MG63 (cell line): ENCODE measurements at regions not wholly inside any gene's neighbourhood (a gene's known extent, or its start where the extent isn't known, plus 50 kb on each side); places are given as distances from the start of the nearest gene placed in this dataset.
"Not testable (repeated sequence)": the region's sequence is repeated elsewhere in the genome, so short reads cannot be mapped to it uniquely, and the experiment has no call there.

Source experiments
- DNase-seq: peaks from one replicate; pipeline ENCODE4 v3.0.0-alpha.2; 2020
- H3K27me3 ChIP-seq: fragments of 250-450 bp; sonication (Bioruptor Pico); 2 replicates; pipeline ENCODE4 v1.5.1; 2020; ENCODE audit warnings: mild to moderate bottlenecking, moderate library complexity
- H3K36me3 ChIP-seq: fragments of 250-450 bp; sonication (Bioruptor Pico); 2 replicates; pipeline ENCODE4 v1.5.1; 2020; ENCODE audit warnings: mild to moderate bottlenecking, moderate library complexity
- H3K4me3 ChIP-seq: fragments of 250-450 bp; sonication (Bioruptor Pico); 2 replicates; pipeline ENCODE4 v1.5.1; 2020; ENCODE audit warnings: mild to moderate bottlenecking, moderate library complexity
- H3K9me3 ChIP-seq: fragments of 250-450 bp; sonication (Bioruptor Pico); 2 replicates; pipeline ENCODE4 v1.5.1; 2020; ENCODE audit warnings: mild to moderate bottlenecking, moderate library complexity

DNA sequence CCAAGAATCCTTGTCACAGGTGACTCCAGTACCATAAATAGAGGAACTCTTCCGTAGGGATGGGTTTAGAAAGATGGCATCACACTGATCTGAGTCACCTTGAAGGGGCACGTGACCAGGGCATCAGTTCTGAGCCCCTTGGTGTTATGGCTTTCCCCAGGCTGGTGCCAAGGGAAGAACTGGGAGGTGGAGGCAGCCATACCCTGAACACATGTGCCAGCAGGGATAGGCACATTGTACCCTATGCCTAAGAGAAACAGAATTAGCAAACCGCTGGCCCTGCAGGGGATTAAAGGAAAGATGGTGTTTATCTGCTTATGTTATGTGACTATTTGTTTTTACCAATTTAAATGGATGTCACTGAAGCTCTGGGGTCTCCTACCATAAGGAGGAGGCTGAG is 196.2 kb downstream of the RGS3 start:
- Histone ChIP-seq H3K9me3 (no peaks in the 10 kb centered on the region), H3K36me3 (no peaks in the 10 kb centered on the region), H3K4me3 (no peak overlapping the region), H3K27me3 (no peaks in the 10 kb centered on the region)
- DNase-seq = no peak

- H3K4me3 ChIP-seq = no peak overlapping the region
- no peak for DNase-seq
- no peaks in the 10 kb centered on the region for H3K36me3 ChIP-seq
- no peaks in the 10 kb centered on the region for H3K27me3 ChIP-seq
- H3K9me3 ChIP-seq = no peaks in the 10 kb centered on the region
These were observed 196.7 kb downstream of the RGS3 start for GRCh38 chr9:113660196-113660595.

GRCh38 chr9:113661074-113661473 is 197.5 kb downstream of the RGS3 start:
- no peak for DNase-seq

DNA sequence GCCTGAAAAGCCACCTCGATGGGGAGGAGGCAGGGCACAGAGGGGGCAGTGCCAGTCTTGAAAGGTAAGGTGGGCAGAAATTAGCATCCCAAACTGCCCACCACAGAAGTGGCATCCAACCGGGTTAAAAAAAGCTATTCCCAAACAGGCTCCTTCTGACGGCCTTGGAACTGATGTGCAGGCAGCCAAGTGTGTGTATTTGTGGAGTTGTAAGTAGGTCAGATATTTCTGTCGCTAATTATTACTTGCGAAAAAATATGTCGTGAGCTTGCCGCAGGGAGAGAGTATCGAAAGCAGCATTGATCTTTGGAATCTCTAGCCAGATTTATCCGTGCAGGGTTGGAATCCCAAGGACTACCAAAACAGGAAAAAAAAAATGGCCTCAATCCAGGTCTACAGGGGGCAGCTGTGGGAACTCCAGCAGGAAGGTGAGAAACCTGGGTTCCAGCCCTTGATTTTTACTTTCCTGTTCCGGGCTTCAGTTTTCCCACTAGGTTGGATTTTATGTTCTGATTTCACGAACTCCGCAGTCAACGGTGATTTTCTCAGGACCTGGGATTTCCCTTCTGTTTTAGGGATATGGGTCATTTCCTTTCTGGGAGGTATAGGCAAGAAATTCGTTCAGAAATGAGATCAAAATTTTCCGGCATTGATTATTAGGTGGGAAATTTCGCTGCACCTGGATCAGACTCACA is 200.8 kb downstream of the RGS3 start:
- DNase-seq = no peak
- no peaks in the 10 kb centered on the region for H3K27me3 ChIP-seq
- H3K4me3 ChIP-seq = no peak overlapping the region
- no peaks in the 10 kb centered on the region for H3K36me3 ChIP-seq
- no peaks in the 10 kb centered on the region for H3K9me3 ChIP-seq

More at GRCh38 chr9:113661074-113661473, 197.5 kb downstream of the RGS3 start:
- no peaks in the 10 kb centered on the region for H3K36me3 ChIP-seq
- no peaks in the 10 kb centered on the region for H3K9me3 ChIP-seq
- no peaks in the 10 kb centered on the region for H3K27me3 ChIP-seq
- no peak overlapping the region for H3K4me3 ChIP-seq

DNA sequence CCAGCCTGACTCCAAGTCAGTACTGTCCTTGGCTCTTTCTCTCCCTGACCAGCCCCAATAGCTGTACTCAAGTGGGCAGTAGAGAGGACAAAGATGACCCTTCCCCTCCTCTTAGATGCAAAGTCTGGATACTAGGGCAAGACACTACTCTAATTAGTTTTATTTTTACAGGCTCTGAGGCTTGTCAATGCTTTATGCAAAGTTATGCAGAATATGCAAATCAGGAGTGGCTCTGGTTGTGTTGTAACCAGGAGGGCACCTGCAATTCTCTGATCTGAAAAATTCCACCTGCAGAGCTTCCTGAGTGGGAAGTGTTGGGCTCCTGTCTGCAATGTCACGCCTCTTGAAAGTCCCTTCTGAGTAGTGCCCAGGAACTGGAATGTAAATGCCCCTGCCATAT is 201.5 kb downstream of the RGS3 start:
- Histone ChIP-seq H3K4me3 (no peak overlapping the region), H3K36me3 (no peaks in the 10 kb centered on the region), H3K27me3 (no peaks in the 10 kb centered on the region), H3K9me3 (0 out of 2 replicates have a peak, but pooled peaks cover 3% of the 10 kb centered on the region)
- no peak for DNase-seq

- H3K4me3 ChIP-seq = no peak overlapping the region
- DNase-seq = no peak
- no peaks in the 10 kb centered on the region for H3K27me3 ChIP-seq
- H3K36me3 ChIP-seq = no peaks in the 10 kb centered on the region
- H3K9me3 ChIP-seq = 0 out of 2 replicates have a peak, but pooled peaks cover 3% of the 10 kb centered on the region
These were observed 202.2 kb downstream of the RGS3 start for GRCh38 chr9:113665756-113666155.

GRCh38 chr9:113668061-113668460 is 204.5 kb downstream of the RGS3 start:
- no peak for DNase-seq
- 0 out of 2 replicates have a peak, but pooled peaks cover 3% of the 10 kb centered on the region for H3K9me3 ChIP-seq
- H3K4me3 ChIP-seq = no peak overlapping the region
- no peaks in the 10 kb centered on the region for H3K36me3 ChIP-seq
- no peaks in the 10 kb centered on the region for H3K27me3 ChIP-seq

- DNase-seq = no peak
- 0 out of 2 replicates have a peak, but pooled peaks cover 3% of the 10 kb centered on the region for H3K9me3 ChIP-seq
- H3K4me3 ChIP-seq = no peak overlapping the region
- no peaks in the 10 kb centered on the region for H3K36me3 ChIP-seq
- no peaks in the 10 kb centered on the region for H3K27me3 ChIP-seq
These were observed 206.1 kb downstream of the RGS3 start for GRCh38 chr9:113669522-113670115.

DNA sequence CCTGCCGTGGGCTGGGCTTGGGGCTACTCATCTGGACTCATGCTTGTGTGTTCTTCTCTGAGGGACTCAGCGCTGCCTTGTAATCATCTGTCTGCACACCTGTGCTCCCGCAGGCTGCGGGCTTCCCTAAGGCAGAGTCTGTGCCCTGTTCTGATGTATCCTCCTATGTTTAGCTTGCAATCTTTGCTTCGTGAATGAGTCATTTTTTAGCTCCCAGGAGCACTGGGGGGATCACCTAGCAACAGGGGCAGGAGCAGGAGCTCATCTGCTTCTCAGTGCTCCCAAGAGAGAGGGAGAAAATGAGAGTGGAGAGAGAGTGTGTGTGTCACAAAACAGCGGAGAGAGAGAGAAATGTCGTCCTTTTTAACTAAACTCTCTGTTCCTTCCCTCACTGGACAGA is 202.4 kb upstream of the ZNF618 start:
- Histone ChIP-seq H3K36me3 (no peaks in the 10 kb centered on the region), H3K9me3 (0 out of 2 replicates have a peak, but pooled peaks cover 3% of the 10 kb centered on the region)
- no peak for DNase-seq

GRCh38 chr9:113674436-113674835 is 201.7 kb upstream of the ZNF618 start:
- H3K9me3 ChIP-seq = 0 out of 2 replicates have a peak, but pooled peaks cover 3% of the 10 kb centered on the region
- no peaks in the 10 kb centered on the region for H3K27me3 ChIP-seq
- H3K4me3 ChIP-seq = no peak overlapping the region
- H3K36me3 ChIP-seq = no peaks in the 10 kb centered on the region
- DNase-seq = peak; percentile 74

More for the DNA sequence above, 202.4 kb upstream of the ZNF618 start:
- H3K27me3 ChIP-seq = no peaks in the 10 kb centered on the region
- no peak overlapping the region for H3K4me3 ChIP-seq

DNA sequence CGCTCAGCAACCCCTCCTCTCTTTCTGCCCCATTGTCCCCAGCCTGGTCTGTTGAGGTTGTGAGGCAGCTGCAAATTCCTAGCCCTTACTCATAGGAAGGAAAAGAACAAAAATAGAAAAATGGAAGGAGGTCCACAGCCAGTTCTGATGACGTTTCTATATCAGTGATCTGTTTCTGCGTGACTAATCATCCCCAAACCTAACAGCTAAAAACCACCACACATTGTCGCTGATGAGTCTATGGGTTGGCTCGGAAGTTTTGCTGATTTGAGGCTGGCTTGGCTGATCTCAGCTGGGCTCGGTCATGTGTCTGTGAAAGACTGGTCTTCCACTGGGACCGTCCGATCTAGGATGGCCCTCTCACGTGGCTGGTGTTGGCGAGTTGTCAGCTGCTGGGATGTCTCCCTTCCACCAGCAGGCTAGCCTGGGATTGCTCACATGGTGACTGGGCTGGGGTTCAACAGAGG is 200.6 kb upstream of the ZNF618 start:
- no peaks in the 10 kb centered on the region for H3K27me3 ChIP-seq
- no peak overlapping the region for H3K4me3 ChIP-seq
- H3K9me3 ChIP-seq = no peaks in the 10 kb centered on the region
- no peaks in the 10 kb centered on the region for H3K36me3 ChIP-seq
- peak; percentile 98 for DNase-seq

DNA sequence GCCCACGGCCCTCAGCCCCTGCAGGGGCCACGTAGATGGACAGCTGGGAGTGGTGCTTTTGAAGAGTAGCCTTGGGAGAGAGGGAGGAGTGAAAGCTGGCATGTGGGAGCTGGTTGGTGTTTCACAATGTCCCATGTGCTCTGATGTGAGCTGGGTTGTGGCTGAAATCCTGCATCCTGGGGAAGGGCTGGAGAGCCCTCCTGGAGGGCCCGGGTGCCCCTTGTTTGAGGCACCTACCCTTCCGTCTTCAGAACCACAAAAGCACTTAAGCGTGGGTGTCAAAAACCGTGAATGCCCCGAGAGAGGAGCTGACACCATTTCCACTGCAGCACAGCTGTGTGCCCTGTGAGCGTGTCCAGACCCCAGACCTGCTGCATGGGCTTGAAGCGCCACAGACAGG is 199.1 kb upstream of the ZNF618 start:
- H3K36me3 ChIP-seq = no peaks in the 10 kb centered on the region
- no peaks in the 10 kb centered on the region for H3K9me3 ChIP-seq
- no peaks in the 10 kb centered on the region for H3K27me3 ChIP-seq
- H3K4me3 ChIP-seq = no peak overlapping the region
- no peak for DNase-seq

GRCh38 chr9:113677569-113677968 is 198.5 kb upstream of the ZNF618 start:
- DNase-seq = no peak
- Histone ChIP-seq H3K27me3 (no peaks in the 10 kb centered on the region), H3K4me3 (no peak overlapping the region), H3K36me3 (no peaks in the 10 kb centered on the region), H3K9me3 (no peaks in the 10 kb centered on the region)

DNA sequence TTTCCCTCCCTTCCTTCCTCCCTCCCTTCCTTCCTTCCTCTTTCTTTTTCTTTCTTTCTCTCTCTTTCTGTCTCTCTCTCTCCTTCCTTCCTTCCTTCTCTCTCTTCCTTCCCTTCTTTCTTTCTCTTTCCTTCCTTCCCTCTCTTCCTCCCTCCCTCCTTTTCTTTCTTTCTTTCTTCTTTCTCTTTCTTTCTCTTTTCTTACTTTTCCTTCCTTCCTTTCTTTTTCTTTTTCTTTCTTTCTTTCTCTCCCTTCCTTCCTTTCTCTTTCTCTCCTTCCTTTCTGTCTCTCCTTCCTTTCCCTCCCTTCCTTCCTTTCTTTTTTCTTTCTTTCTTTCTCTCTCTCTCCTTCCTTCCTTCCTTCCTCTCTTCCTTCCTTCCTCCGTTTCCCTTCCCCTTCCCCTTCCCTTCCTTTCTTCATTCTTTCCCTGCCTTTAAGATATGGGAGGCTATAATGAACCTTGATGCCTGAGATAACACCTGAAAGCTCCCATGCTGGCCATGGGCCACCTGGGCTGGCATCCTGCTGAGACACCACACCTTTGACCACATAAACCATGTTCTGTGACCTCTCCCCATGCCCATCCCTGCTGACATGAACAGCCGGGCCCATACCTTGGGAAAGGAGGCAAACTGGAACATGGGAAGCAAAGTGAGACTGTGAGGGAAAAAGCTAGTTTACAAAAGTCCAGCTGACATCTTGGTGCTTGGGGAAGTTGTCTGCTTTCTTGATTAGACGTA is 197.8 kb upstream of the ZNF618 start:
- Histone ChIP-seq H3K4me3 (no peak overlapping the region), H3K36me3 (no peaks in the 10 kb centered on the region), H3K9me3 (no peaks in the 10 kb centered on the region), H3K27me3 (no peaks in the 10 kb centered on the region)
- no peak for DNase-seq

DNA sequence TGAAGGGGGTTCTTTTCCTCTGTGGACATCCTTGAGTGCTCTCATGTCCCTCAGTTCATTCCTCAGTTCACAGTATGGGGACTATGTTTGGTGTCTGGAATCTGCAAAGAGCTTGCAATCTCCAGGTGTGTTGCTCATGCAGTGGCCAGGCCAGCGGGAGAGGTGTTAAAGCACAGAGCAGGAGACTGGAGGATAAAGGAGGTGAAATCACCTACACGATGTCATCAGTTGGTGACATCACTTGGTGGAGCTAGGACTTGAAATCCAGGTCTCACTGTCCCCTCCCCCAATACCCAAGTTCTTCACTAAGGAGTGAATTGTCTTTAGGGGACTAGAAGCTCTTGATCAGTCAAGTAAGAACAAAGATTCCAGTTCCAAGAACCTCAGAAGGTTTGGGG is 197.3 kb upstream of the ZNF618 start:
- no peak overlapping the region for H3K4me3 ChIP-seq
- DNase-seq = no peak
- H3K27me3 ChIP-seq = no peaks in the 10 kb centered on the region
- no peaks in the 10 kb centered on the region for H3K9me3 ChIP-seq
- no peaks in the 10 kb centered on the region for H3K36me3 ChIP-seq

DNA sequence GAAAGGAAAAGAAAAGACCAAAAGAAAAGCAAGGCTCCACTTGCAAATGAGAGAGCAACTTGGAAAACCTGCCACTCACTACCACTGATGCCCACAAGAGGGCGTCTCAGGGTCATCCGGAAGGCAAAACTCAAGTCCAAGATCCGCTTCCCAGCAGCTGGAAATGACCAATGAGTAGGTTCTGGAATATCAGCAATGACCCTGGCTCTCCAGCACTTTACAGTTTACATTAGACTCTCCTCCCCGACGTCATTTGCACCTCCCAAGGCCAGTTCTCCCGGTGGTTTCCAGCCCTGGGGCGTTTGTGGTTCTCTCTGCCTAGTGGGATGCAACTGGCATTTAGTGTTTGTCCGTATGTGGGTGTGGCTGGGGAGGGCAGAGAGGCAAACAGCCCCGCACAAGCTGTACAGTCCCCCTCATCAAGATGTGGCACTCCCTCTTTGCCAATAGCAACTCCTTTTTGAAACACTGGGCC is 193.8 kb upstream of the ZNF618 start:
- Histone ChIP-seq H3K9me3 (no peaks in the 10 kb centered on the region), H3K36me3 (no peaks in the 10 kb centered on the region), H3K27me3 (no peaks in the 10 kb centered on the region), H3K4me3 (no peak overlapping the region)
- DNase-seq = peak; percentile 88

- DNase-seq, H3K9me3 ChIP-seq: not testable (repeated sequence)
These were observed 190.5 kb upstream of the ZNF618 start for GRCh38 chr9:113685636-113686035.

More at GRCh38 chr9:113685636-113686035, 190.5 kb upstream of the ZNF618 start:
- H3K4me3 ChIP-seq, H3K36me3 ChIP-seq, H3K27me3 ChIP-seq: not testable (repeated sequence)
